Testis (tissue), 2 donors: ENCODE measurements at regions not wholly inside any gene's neighbourhood (a gene's known extent, or its start where the extent isn't known, plus 50 kb on each side); places are given as distances from the start of the nearest gene placed in this dataset.

Experiments
- DNase-seq: peaks from one replicate; pipeline ENCODE4 v3.0.0-alpha.2; 2019
- H3K27ac ChIP-seq, 2 donors: fragments of 200-600 bp; sonication (generic); one replicate each; pipeline ENCODE4 v1.5.1; 2019
- H3K27me3 ChIP-seq: fragments of 200-600 bp; sonication (generic); one replicate; pipeline ENCODE4 v1.5.1; 2019
- H3K36me3 ChIP-seq: fragments of 200-600 bp; sonication (generic); one replicate; pipeline ENCODE4 v1.5.1; 2017; ENCODE audit warnings: low read depth; ENCODE audit errors: missing control alignments
- H3K4me1 ChIP-seq: fragments of 200-600 bp; sonication (generic); one replicate; pipeline ENCODE4 v1.5.1; 2019
- H3K4me3 ChIP-seq, 2 donors: fragments of 200-600 bp; sonication (generic); one replicate each; pipeline ENCODE4 v1.5.1; 2017 to 2019
- H3K9me3 ChIP-seq: fragments of 200-600 bp; sonication (generic); one replicate; pipeline ENCODE4 v1.5.1; 2017
- CTCF ChIP-seq, 3 experiments: fragments of 450-650 bp in 2 of 3; fragments of 200-600 bp in 1 of 3; sonication (generic) in 1 of 3; IDR thresholded peaks; one replicate each; pipeline ENCODE4 v1.5.1; 2016 to 2019; ENCODE audit warnings: antibody characterized with exemption in 3 of 3, mild to moderate bottlenecking in 2 of 3, moderate library complexity in 1 of 3
- POLR2A ChIP-seq: fragments of 450-650 bp; IDR thresholded peaks from one replicate; pipeline ENCODE4 v1.6.1; 2017; ENCODE audit warnings: antibody characterized with exemption, mild to moderate bottlenecking, moderate library complexity
- WGBS, 2 donors: methylation state at CpG; one replicate each; pipeline ENCODE4 v1.1.5; 2018; 5-methylcytosine and 5-hydroxymethylcytosine counted together
- intact Hi-C: fragments of 100-400 bp; cut with DNase I; formaldehyde crosslinking; loops from one replicate; pipeline ENCODE4 v1.15.1; 2023; ENCODE audit warnings: low total_unique reads

- H3K4me3 ChIP-seq = no peak overlapping the region
- no peaks in the 10 kb centered on the region for H3K9me3 ChIP-seq
- H3K27me3 ChIP-seq = no peaks in the 10 kb centered on the region
- no peak for DNase-seq
- 97 to 100% methylated on average over 1 to 2 of the region's 2 CpGs for WGBS, 2 donors
- H3K27ac ChIP-seq = no peak overlapping the region
- no peak for TF ChIP-seq POLR2A
- no peaks in the 10 kb centered on the region for H3K36me3 ChIP-seq
- no peaks in the 10 kb centered on the region for H3K4me1 ChIP-seq
- intact Hi-C loops = no loop called here
Observed at GRCh38 chr22:22751043-22751603, 106.7 kb downstream of the GGTLC2 start.

GRCh38 chr22:22752199-22752555 is 107.8 kb downstream of the GGTLC2 start:
- 92 to 96% methylated on average over 1 of the region's 1 CpG for WGBS, 2 donors
- Histone ChIP-seq H3K36me3 (no peaks in the 10 kb centered on the region), H3K9me3 (no peaks in the 10 kb centered on the region), H3K4me1 (no peaks in the 10 kb centered on the region), H3K27me3 (no peaks in the 10 kb centered on the region), H3K27ac (no peak overlapping the region), H3K4me3 (no peak overlapping the region)
- TF ChIP-seq CTCF (IDR thresholded peaks at IDR 0.05) = no peak
- no peak for TF ChIP-seq POLR2A
- no peak for DNase-seq
- intact Hi-C loops = no loop called here

DNA sequence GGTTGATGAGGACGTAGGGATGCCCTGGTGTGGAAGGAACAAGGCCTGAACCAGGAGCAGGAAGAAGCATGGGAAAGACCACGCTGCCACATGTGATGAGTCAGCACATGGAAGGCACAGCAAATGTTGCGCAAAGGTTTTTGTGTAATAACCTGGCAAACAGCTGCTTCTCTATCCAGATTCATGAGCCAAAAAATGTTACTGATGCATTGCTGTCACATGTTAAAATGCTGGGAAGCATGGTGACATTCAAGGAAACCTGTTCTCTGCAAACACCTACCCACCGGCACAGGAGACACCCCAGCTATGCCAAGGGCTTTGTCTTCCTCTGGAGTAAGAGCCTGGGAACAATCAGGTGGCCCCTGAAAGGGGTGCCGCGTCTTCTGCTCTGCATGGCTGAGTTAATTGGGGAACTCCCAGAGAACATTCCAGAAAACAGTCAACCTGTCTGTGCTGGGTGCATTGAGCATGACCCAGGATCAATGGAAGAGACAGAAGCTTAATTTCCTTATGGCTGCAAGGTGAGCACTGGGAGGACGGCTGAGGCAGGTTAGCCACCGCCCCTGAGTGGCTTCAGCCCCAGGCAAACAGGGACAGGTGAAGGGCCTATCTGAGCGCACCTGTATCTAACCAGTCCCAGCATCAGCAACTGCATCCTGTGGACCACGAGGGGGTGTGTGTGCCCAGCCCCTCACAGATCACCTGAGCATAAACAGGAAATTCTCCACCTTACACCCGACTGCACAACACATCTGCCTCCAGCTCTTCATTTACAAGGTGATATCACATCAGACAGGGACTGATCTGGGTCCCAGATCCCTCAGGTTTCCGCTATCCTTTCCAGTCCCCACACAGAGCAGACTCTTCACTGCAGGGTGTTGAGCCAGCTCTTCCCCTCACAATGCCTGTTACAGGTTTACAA is 108.4 kb downstream of the GGTLC2 start:
- no peaks in the 10 kb centered on the region for H3K27me3 ChIP-seq
- no peaks in the 10 kb centered on the region for H3K36me3 ChIP-seq
- TF ChIP-seq POLR2A = no peak
- no peak for TF ChIP-seq CTCF (IDR thresholded peaks at IDR 0.05)
- 81 to 83% methylated on average over 12 of the region's 12 CpGs for WGBS, 2 donors
- H3K4me3 ChIP-seq = no peak overlapping the region
- no peaks in the 10 kb centered on the region for H3K4me1 ChIP-seq
- intact Hi-C loops = no loop called here
- H3K27ac ChIP-seq = no peak overlapping the region
- DNase-seq = no peak
- H3K9me3 ChIP-seq = no peaks in the 10 kb centered on the region

DNA sequence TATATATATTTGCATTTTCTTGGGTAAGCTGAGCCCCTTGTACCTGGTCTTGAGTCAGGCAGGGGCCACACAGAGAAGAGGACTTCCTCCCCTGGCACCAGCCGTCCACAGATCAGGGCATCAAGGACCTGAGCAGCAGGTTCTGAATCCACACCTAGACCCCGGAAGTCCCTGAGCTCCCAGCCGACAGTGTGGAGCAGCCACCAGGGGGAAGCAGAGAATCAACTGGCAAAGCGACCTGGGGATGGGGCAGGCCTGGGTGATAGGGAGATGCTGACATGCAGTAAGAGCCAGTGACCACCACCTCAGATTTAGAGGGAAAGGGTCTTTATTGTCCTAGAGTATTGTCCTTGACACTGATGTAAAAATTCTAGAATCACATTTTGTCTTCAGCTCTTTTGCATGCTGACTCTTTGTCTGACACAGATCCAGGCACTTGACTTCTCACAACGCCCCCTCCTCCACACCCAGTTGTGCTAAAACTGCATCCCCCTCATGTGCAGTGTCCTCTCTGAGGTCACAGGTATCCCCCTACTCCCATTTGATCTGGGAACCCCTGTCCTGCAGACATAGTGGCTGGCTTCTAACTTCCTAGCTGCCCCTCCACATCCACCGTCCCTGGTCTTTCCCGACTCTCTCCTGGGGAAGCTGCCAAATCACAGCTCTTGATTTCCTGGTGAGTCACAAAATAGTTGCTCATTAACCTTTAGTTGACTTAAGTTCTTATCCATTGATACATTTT is 109.3 kb downstream of the GGTLC2 start:
- intact Hi-C loops = no loop called here
- H3K27me3 ChIP-seq = no peaks in the 10 kb centered on the region
- no peaks in the 10 kb centered on the region for H3K9me3 ChIP-seq
- H3K4me3 ChIP-seq = no peak overlapping the region
- peak; percentile 42 to 53 (median 50) for TF ChIP-seq CTCF (IDR thresholded peaks at IDR 0.05)
- no peak for TF ChIP-seq POLR2A
- DNase-seq = peak; percentile 73
- H3K27ac ChIP-seq = no peak overlapping the region
- 39% methylated on average over 7 of the region's 7 CpGs for WGBS, 2 donors
- H3K36me3 ChIP-seq = no peaks in the 10 kb centered on the region
- no peaks in the 10 kb centered on the region for H3K4me1 ChIP-seq

GRCh38 chr22:22754268-22754657 is 109.8 kb downstream of the GGTLC2 start:
- Histone ChIP-seq H3K27ac (no peak overlapping the region), H3K27me3 (no peaks in the 10 kb centered on the region), H3K4me1 (no peaks in the 10 kb centered on the region), H3K36me3 (no peaks in the 10 kb centered on the region), H3K9me3 (no peaks in the 10 kb centered on the region), H3K4me3 (no peak overlapping the region)
- WGBS, 2 donors = 91 to 100% methylated on average over 2 to 3 of the region's 3 CpGs
- intact Hi-C loops = no loop called here
- no peak for DNase-seq
- TF ChIP-seq POLR2A (no peak), CTCF (IDR thresholded peaks at IDR 0.05) (no peak)
